Suprapubic skin (tissue), 4 donors: ENCODE measurements at regions not wholly inside any gene's neighbourhood (a gene's known extent, or its start where the extent isn't known, plus 50 kb on each side); places are given as distances from the start of the nearest gene placed in this dataset.
A peak's percentile ranks its signal among the peaks of the same experiment; 100 is the strongest.

ENCODE experiments used
- EP300 ChIP-seq: sonication (generic); formaldehyde crosslinking; IDR thresholded peaks from one replicate; pipeline ENCODE4 v1.6.1; 2017; ENCODE audit warnings: antibody characterized with exemption
- POLR2A ChIP-seq, 2 donors: fragments of 450-650 bp; IDR thresholded peaks; one replicate each; pipeline ENCODE4 v1.6.1; 2017; ENCODE audit warnings: antibody characterized with exemption in 2 of 2, mild to moderate bottlenecking in 2 of 2, moderate library complexity in 2 of 2
- POLR2AphosphoS5 ChIP-seq, 3 donors: sonication (generic); formaldehyde crosslinking; IDR thresholded peaks; one replicate each; pipeline ENCODE4 v1.6.1; 2017; ENCODE audit warnings: antibody characterized with exemption in 3 of 3
- TF ChIP-seq, protein P1 (sequence below), 2 donors: fragments of 200-600 bp in 1 of 2; fragments of 450-650 bp in 1 of 2; sonication (generic) in 1 of 2; IDR thresholded peaks; one replicate each; pipeline ENCODE4 v1.5.1; 2016 to 2019; ENCODE audit warnings: antibody characterized with exemption in 2 of 2, mild to moderate bottlenecking in 1 of 2, moderate library complexity in 1 of 2

DNA sequence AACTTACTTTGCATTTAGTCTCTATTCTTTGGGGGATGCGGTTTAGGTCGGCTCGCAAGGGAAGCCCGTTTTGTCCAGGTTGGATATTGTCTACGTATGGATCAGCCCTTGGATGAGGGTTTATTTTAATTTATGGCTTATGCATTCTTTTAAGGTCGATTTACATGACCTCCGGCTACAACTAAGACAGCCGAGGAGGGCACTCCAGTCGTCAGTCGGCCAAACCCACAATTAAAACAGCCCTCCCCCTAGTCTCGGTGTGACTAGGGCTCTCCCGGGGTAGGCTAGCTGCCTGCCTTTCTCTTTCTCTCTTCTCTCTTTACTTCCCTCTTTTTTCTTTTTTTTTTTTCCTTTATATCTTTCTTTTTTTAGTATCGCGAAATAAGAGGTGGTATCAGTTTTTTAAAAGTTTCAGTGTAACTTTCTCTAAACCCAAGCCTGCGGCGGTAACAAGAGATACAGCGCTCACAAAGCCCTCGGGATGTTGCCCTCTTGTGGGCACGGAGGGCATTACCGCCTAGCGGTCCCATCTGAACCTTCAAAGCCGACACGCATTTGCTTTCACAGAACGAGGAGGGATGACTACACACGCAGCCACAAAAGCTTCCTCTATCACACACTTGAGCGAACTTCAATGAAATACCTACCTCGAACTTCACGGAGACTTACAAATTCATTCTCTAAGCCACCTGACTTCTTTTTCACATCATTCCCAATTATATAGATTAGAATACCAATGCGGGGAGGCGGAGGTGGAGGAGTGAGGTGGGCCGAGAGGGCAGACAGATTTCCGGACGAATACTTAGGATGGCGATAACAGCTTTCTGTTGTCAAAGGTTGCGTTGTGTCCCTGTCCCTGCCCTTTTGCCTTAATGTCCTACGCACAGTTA, 132.3 kb upstream of the C11orf58 start:
- TF ChIP-seq, protein P1, sequence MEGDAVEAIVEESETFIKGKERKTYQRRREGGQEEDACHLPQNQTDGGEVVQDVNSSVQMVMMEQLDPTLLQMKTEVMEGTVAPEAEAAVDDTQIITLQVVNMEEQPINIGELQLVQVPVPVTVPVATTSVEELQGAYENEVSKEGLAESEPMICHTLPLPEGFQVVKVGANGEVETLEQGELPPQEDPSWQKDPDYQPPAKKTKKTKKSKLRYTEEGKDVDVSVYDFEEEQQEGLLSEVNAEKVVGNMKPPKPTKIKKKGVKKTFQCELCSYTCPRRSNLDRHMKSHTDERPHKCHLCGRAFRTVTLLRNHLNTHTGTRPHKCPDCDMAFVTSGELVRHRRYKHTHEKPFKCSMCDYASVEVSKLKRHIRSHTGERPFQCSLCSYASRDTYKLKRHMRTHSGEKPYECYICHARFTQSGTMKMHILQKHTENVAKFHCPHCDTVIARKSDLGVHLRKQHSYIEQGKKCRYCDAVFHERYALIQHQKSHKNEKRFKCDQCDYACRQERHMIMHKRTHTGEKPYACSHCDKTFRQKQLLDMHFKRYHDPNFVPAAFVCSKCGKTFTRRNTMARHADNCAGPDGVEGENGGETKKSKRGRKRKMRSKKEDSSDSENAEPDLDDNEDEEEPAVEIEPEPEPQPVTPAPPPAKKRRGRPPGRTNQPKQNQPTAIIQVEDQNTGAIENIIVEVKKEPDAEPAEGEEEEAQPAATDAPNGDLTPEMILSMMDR (IDR thresholded peaks at IDR 0.05) = peak; percentile 83 to 97
- TF ChIP-seq POLR2AphosphoS5 (IDR thresholded peaks at IDR 0.05) (peak in 1 of 3 donors; percentile 31), EP300 (no peak), POLR2A (IDR thresholded peaks at IDR 0.05) (no peak)
